Neutrophil (primary cell): ENCODE measurements at regions not wholly inside any gene's neighbourhood (a gene's known extent, or its start where the extent isn't known, plus 50 kb on each side); places are given as distances from the start of the nearest gene placed in this dataset.
"Not testable (repeated sequence)": the region's sequence is repeated elsewhere in the genome, so short reads cannot be mapped to it uniquely, and the experiment has no call there.

Experiments used
- H3K27ac ChIP-seq: fragments of 200-600 bp; sonication (generic); 2 replicates; pipeline ENCODE4 v1.5.1; 2016; ENCODE audit warnings: mild to moderate bottlenecking, moderate library complexity
- H3K27me3 ChIP-seq: fragments of 200-600 bp; sonication (generic); 2 replicates; pipeline ENCODE4 v1.6.0; 2016; ENCODE audit warnings: mild to moderate bottlenecking
- H3K36me3 ChIP-seq: fragments of 200-600 bp; sonication (generic); 2 replicates; pipeline ENCODE4 v1.5.1; 2017
- H3K4me1 ChIP-seq, 2 experiments: fragments of 200-600 bp in 1 of 2; sonication (generic) in 1 of 2; 1 replicate in 1 of 2; 2 replicates in 1 of 2; pipeline versions ENCODE4 v1.5.1 to v1.6.1; 2013 to 2016; ENCODE audit warnings: low read depth in 1 of 2, low read length in 1 of 2, mild to moderate bottlenecking in 1 of 2, moderate library complexity in 1 of 2; ENCODE audit not compliant: control insufficient read depth in 1 of 2, insufficient read depth in 1 of 2
- H3K4me3 ChIP-seq, 2 experiments: fragments of 200-600 bp in 1 of 2; sonication (generic) in 1 of 2; 1 replicate in 1 of 2; 2 replicates in 1 of 2; pipeline ENCODE4 v1.5.1; 2013 to 2016; ENCODE audit warnings: low read depth in 1 of 2, low read length in 1 of 2, mild to moderate bottlenecking in 1 of 2, moderate library complexity in 1 of 2
- H3K9me3 ChIP-seq: fragments of 200-600 bp; sonication (generic); 2 replicates; pipeline ENCODE4 v1.5.1; 2016

DNA sequence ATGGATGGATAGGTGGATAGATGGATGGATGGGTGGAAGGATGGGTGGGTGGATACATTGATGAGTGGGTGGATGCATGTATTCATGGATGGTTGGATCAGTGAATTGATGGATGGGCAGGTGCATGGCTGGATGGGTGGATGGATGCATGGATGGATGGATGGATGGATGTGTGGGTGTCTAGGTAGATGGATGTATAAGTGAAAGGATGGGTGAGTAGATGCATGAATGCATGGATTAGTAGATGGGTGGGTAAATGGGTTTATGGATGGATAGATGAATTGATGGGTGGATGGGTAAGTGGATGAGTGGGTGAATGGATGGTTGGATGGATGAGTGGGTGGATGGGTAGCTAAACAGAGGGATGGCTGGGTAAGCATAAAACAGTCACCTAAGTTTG is 135.6 kb downstream of the NPIPB11 start:
- not testable (repeated sequence) for H3K4me3 ChIP-seq, H3K4me1 ChIP-seq, H3K27me3 ChIP-seq, H3K36me3 ChIP-seq, H3K27ac ChIP-seq, H3K9me3 ChIP-seq

- H3K4me1 ChIP-seq, H3K4me3 ChIP-seq, H3K36me3 ChIP-seq, H3K9me3 ChIP-seq, H3K27me3 ChIP-seq, H3K27ac ChIP-seq: not testable (repeated sequence)
Observed at GRCh38 chr16:29270033-29270432, 136.5 kb downstream of the NPIPB11 start.

DNA sequence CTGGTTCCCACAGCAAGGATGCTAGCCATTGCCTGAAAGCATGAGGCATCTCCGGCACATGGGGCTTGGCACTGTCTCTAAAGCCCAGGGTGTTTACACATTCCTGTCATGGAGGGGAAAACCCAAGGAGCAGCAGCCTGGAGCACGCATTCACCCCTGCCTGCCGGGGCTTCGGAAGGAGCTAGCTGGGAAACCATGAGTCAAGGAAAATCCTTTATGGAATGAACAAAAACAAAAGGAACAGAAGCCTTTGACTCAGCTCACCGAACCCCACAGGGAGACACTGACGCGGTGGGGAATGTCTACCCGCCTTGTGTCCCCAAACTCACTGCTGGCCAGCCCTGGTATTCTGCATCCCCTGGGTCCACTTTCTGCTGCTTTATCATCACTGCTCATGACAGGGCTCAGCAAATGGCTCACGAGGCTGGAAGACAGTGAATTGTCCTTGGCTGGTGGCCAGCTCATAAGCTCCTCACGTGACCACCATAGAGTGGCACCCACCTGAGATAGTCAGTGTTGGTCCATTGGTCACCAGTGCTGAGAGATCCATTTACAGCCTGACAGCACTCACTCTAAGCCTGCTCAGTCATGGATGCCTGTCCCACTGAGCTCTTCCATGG is 137.2 kb downstream of the NPIPB11 start:
- H3K27ac ChIP-seq, H3K27me3 ChIP-seq, H3K4me1 ChIP-seq, H3K9me3 ChIP-seq, H3K36me3 ChIP-seq, H3K4me3 ChIP-seq: not testable (repeated sequence)

- H3K4me3 ChIP-seq, H3K9me3 ChIP-seq, H3K27me3 ChIP-seq, H3K4me1 ChIP-seq, H3K27ac ChIP-seq, H3K36me3 ChIP-seq: not testable (repeated sequence)
Observed at GRCh38 chr16:29268785-29269191, 137.7 kb downstream of the NPIPB11 start.

- H3K27me3 ChIP-seq, result not testable (repeated sequence)
Observed at GRCh38 chr16:29268348-29268747, 138.2 kb downstream of the NPIPB11 start.

GRCh38 chr16:29267891-29268290 is 138.6 kb downstream of the NPIPB11 start:
- not testable (repeated sequence) for H3K27ac ChIP-seq, H3K36me3 ChIP-seq, H3K27me3 ChIP-seq, H3K4me1 ChIP-seq, H3K9me3 ChIP-seq, H3K4me3 ChIP-seq

More at GRCh38 chr16:29268348-29268747, 138.2 kb downstream of the NPIPB11 start:
- H3K4me3 ChIP-seq, H3K36me3 ChIP-seq, H3K27ac ChIP-seq, H3K4me1 ChIP-seq, H3K9me3 ChIP-seq: not testable (repeated sequence)

DNA sequence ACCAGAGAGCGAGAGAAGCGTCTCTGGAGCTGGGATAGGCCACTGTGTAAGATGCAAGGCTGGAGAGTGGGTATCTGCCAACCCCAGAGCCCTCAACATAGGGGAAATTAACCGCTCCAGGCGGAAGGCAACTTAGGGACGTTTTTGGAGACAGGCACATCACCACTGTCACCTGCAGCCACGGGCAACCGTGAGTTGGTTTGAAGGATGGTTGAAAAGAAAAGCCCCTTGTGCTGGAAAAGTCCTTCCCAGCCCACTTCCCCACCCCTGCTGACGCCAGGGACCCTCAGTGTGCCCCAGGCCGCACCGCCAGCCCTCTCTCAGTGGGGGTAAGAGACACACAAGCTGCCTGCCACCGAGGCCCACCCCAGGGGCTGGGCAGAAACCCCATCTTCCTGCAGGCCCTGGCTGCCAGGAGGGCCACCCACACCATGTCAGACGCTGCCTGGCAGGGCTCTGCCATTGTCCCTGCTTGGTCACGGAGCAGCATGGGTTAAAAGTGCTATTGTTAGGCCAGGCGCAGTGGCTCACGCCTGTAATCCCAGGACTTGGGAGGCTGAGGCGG is 139.4 kb downstream of the NPIPB11 start:
- H3K4me1 ChIP-seq, H3K36me3 ChIP-seq, H3K27ac ChIP-seq, H3K9me3 ChIP-seq, H3K4me3 ChIP-seq, H3K27me3 ChIP-seq: not testable (repeated sequence)

DNA sequence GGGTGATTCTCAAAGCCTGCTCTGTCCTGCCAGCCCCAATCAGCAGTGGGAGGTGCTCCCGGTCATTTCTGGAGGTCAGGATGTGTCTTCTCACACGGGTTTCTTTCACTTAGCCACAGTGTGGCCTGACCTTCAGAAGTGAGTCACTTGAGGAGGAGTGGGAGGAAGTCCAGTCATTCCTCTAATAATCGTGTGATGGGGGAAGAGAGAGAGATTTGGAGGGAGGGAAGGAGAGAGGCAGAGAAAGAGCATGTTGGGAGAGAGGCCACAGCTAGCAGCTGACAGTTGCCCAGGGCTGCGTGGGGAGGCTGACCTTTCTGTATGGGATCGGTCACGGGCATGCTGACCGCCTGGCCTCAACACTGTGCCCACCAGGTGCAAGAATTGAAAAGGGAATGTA is 139.9 kb downstream of the NPIPB11 start:
- H3K27ac ChIP-seq, H3K36me3 ChIP-seq, H3K27me3 ChIP-seq, H3K4me1 ChIP-seq, H3K4me3 ChIP-seq, H3K9me3 ChIP-seq: not testable (repeated sequence)

GRCh38 chr16:29265255-29265853 is 141.2 kb downstream of the NPIPB11 start:
- not testable (repeated sequence) for H3K27ac ChIP-seq, H3K4me3 ChIP-seq, H3K36me3 ChIP-seq, H3K9me3 ChIP-seq, H3K4me1 ChIP-seq, H3K27me3 ChIP-seq

DNA sequence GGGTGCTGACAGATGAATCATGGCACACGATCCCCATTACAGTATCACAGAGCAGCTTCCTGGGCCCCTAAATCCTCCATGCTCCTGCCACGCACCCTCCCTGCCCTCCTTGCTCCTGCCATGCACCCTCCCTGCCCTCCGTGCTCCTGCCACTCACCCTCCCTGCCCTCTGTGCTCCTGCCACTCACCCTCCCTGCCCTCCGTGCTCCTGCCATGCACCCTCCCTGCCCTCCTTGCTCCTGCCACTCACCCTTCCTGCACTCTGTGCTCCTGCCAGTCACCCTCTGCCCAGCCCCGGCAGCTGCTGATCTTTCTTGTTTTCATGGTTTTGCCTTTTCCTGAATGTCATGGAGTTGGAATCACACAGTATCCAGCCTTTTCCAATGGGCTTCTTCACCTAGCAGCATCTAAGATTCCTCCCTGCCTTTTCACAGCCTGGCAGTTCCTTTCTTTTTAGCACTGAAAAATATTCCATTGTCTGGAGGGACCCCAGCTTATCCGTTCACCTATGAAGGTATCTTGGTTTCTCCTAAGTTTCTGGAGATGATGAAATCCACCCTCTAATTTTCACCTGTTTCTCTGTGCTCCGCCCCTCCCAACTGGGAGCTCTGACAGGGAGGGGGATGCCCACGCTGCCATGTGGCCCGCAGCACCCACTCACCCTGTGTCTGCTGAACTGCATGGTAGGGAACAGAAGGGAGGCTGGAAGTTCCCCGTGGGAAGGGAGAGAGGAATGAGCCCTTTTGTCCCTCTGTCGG is 142.3 kb downstream of the NPIPB11 start:
- peaks cover 12% of the 10 kb centered on the region for H3K36me3 ChIP-seq
- H3K4me3 ChIP-seq, H3K9me3 ChIP-seq, H3K4me1 ChIP-seq, H3K27ac ChIP-seq, H3K27me3 ChIP-seq: not testable (repeated sequence)

GRCh38 chr16:29262725-29263124 is 143.8 kb downstream of the NPIPB11 start:
- not testable (repeated sequence) for H3K27me3 ChIP-seq, H3K9me3 ChIP-seq, H3K27ac ChIP-seq, H3K4me1 ChIP-seq, H3K4me3 ChIP-seq
- H3K36me3 ChIP-seq, result peaks cover 22% of the 10 kb centered on the region

GRCh38 chr16:29261427-29262248 is 144.9 kb downstream of the NPIPB11 start:
- peaks cover 28% of the 10 kb centered on the region for H3K36me3 ChIP-seq
- not testable (repeated sequence) for H3K4me3 ChIP-seq, H3K4me1 ChIP-seq, H3K27ac ChIP-seq, H3K27me3 ChIP-seq, H3K9me3 ChIP-seq

DNA sequence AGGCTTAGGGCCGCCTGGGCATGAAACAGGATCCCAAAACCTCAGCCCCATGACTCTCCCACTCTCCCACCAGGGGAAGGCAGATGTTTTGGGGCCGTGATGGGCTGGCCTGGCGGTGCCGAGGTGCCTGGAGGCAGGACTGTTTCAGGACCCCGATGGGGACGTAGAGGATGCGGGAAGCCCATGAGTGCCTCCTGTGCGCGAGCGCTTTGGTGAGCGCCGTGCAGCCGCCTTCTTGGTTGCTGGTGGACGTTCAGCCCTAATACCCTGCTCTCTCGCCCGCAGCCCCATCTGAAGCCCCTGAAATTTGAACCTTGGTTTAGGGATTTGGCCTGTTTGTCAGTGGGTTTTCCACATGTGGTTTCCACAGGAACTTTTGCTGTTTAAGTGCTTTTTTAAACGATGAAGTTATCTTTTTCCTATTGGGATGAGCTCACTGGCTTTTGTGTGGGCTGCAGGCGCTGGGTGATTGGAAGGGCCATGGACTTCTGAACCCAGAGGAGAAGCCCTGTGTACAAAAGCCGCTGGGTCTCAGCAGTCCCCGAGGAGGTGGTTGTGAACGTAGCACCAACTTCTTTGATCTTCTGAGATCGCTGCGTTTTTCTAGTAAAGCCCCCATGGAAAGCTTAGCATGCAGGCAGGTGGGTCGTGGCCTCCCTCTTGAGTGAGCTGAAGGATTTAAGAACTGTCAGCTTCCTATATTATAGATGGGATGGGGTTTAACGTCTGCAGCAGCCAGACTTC is 145.7 kb downstream of the NPIPB11 start:
- H3K27me3 ChIP-seq, H3K27ac ChIP-seq, H3K4me1 ChIP-seq, H3K4me3 ChIP-seq, H3K9me3 ChIP-seq: not testable (repeated sequence)
- peaks cover 31% of the 10 kb centered on the region for H3K36me3 ChIP-seq
